ENCODE measurements at regions not wholly inside any gene's neighbourhood (a gene's known extent, or its start where the extent isn't known, plus 50 kb on each side); places are given as distances from the start of the nearest gene placed in this dataset.
"Not testable (repeated sequence)": the region's sequence is repeated elsewhere in the genome, so short reads cannot be mapped to it uniquely, and the experiment has no call there.

DNA sequence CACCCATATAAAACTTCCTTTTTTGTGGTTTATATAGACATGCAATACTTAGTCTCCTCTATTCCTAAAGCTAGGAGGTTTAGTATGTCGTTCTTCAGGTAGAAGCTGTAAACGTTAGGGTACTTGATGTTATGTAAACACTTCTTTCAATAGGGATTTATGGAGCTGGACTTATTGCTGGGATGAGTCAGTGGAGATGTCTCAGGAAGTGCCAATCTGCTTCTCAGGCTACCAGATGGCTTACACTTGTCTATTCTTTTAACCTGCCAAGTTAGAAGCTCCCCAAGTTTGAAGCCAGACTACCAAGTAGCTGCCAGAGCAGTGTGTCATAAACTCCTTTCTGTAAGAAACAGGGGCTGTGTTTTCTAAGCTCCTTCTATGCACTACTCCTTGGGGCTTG is 756.5 kb upstream of the LRRTM1 start:
- no peak for DNase-seq (ENCODE audit: low spot score)

DNA sequence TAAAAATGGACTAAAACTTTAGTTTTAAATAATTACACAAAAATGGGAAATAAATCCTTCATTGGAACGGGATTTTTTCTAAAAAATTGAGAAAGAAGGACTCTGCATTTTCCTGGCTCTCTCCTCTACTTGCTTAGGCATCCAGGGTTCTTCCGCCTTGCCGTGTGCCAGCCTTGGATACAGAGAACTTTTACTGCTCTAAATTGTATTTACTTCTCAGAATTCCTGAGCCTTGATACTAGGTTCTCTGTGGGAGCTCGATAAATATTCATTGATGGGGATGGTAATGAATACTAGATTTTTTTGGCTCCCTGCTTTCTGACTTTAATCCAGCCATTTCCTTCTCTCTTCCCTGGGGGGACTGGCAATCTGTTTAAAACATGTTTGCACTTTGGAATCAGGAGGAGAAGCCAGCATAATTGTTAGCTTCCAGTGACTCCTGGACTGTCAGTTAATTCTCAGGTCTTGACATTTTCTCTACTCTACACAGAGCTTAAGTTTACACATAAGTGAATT is 746.1 kb upstream of the LRRTM1 start:
- no peak for DNase-seq (ENCODE audit: low spot score)

DNA sequence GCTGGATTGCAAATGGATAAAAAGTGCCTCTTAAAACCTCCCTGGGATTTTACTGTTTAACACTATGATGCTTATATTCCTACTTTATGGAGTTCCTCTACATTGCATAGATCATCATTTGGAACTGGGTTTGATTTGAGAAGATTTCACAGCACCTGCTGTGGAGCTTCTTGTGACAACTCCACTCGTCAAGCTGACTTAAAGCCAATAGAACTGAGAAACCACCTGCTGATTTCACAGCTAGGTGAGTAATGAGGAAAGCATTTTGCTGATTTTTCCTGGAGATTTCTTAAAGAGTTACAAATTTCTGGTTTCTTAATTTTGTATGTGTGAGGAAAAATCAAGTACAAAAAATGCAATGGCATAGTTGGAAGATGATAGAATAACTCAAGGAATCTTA is 739.1 kb upstream of the LRRTM1 start:
- DNase-seq (ENCODE audit: low spot score), result no peak

DNA sequence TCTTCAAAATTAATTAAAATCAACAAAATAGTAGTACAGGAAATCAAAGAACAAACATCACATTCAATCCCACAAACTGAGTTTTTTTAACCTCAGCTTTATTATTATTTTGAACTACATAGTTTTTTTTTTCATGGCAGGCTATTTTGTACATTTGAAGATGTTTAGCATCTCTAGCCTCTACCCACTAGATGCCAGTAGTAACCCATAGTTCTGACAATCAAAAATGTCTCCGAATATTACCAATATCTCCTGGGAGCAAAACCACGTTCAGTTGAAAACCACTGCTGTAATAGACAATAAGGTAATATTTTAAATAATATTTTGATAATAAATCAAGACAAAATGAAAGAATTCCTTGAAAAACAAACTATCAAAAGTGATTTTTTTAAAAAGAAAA is 702.6 kb upstream of the LRRTM1 start:
- DNase-seq (ENCODE audit: low spot score), result no peak

DNA sequence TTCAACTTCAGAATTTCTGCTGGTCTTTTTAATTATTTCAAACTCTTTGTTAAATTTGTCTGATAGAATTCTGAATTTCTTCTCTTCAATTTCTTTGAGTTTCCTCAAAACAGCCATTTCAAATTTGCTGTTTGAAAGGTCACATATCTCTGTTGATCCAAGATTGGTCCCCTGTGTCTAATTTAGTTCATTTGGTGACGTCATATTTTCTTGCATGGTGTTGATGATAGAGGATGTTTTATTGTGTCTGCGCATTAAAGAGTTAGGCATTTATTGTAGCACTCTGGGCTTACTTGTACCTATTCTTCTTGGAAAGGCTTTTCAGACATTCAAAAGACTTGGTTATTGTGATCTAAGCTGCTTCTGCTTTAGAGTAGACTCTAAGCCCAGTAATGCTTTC is 698.4 kb upstream of the LRRTM1 start:
- DNase-seq (ENCODE audit: low spot score), result no peak

DNA sequence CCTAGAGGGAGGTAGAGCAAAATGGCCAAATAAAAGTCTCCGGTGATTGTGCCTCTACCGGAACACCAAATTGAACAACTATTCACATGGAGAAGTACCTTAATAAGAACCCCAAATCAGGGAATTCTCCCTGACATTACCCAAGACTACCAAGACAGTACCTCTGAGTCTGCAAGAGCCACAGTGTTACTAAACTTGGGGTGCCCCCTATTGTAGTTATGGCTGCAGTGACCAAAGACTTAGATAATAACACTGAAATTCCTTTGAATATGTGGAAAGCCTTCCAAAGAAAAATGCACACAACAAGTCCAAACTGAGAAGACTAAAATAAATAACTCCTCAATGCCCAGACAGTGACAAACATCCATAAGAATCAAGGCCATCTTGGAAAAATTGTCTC is 682.9 kb upstream of the LRRTM1 start:
- no peak for DNase-seq (ENCODE audit: low spot score)

DNA sequence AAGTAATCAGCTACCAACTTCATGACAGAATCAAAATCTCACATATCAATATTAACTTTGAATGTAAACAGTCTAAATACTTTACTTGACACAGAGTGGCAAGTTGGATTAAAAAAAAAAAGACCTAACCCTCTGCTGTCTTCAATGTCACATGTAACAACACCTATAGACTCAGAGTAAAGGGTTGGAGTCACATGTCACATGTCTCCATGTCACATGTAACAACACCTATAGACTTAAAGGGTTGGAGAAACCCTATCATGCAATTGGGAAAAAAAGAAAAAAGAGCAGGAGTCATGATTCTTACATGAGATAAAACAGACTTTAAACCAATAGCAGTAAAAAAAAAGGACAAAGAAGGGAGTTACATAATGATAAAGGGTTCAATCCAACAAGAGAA is 665.3 kb upstream of the LRRTM1 start:
- DNase-seq (ENCODE audit: low spot score), result no peak

DNA sequence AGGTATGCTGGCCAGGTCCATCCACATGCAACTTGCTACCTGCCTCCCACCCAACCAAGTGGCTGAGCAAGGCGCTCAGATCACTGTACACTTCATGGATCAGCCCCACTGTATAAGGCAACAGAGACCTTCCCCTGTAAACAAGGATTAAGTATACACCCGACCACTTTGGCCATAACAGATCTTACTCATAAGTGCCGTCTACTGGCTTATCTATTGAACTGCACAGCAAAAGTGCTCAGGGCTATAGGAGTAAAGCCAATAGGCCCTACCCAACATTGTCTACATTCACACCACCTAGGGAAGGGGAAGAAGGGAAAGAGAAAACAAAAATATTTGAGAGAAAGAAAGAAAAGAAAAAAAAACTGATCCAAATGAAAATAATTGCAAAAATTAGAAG is 663.9 kb upstream of the LRRTM1 start:
- no peak for DNase-seq (ENCODE audit: low spot score)

DNA sequence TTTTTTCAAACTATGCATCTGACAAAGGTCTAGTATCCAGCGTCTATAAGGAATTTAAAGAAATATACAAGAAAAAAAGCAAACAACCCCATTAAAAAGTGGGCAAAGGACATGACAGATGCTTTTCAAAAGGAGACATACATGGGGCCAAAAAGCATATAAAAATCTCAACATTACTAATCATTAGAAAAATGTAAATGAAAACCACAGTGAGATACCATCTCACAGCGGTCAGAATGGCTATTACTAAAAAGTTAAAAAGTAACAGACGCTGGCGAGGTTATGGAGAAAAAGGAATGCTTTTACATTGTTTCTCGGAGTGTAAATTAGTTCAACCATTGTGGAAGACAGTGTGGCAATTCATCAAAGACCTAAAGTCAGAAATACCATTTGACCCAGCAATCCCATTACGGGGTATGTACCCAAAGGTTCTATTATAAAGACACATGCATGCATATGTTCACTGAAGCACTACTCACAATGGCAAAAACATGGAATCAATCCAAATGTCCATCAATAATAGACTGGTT is 643.1 kb upstream of the LRRTM1 start:
- no peak for DNase-seq (ENCODE audit: low spot score)

DNA sequence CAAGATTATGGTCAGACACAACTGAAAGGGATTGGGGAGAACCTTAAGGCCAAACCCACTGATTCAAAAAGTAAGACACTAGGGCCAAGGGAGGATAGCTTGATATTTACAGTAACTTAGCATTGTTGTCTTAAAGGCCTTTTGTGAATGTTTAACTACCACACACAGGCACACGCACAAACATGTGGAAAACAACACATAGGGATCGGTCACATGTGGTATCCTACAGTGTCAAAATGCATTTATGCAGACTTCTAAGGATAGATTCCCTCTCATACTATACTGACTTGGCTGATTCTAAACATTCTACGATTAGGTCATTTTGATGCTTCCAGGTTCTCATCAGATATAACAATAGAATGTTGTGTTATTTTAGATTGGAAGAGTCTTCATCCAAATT is 638.9 kb upstream of the LRRTM1 start:
- DNase-seq (ENCODE audit: low spot score), result no peak

DNA sequence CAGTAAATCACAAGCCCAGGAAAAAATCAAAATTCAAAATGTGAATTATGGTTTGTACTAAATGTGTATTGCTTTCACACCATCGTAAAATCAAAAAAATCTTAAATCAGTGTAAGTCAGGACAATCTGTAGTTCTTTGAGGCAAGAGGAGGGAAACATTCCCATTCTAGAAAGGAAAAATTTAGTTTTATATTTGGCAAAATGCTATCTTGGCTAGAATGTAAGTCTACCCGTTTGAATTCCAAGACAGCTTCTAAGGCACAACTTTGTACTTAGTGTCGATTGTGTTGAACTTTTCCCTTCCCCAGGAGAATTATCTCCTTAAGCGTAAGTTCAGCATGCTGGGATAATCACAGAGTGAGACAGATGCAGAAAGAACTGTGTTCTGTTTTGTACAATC is 638.2 kb upstream of the LRRTM1 start:
- no peak for DNase-seq (ENCODE audit: low spot score)

DNA sequence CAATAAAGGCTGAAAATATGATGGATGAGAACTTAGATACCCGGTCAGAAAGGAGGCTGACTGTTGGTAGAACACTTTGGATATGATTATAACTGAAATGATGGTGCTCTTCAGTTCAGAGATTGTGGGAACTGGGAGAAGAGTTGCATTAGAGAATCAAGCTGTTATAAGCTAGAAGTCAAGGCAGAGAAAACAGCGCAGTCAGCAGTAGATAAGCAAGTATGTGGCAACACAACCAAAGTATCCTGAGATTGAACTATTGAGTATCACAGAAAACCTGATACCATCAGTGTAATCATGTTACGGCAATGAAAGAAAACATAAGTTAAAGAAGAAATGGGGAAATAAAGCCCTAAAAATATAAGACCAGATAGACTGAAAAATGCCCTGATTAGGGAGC is 633.9 kb upstream of the LRRTM1 start:
- DNase-seq (ENCODE audit: low spot score), result no peak

DNA sequence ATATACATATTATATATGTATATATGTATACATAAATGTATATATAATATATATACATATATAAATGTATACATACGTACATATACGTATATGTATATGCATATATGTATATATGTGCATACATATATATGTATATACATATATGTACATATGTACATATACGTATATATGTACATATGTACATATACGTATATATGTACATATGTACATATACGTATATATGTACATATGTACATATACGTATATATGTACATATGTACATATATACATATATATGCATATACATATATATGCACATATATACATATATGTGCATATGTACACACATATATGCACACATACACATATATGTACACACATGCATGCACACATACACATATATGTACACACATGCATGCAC is 627.3 kb upstream of the LRRTM1 start:
- not testable (repeated sequence) for DNase-seq (ENCODE audit: low spot score)

DNA sequence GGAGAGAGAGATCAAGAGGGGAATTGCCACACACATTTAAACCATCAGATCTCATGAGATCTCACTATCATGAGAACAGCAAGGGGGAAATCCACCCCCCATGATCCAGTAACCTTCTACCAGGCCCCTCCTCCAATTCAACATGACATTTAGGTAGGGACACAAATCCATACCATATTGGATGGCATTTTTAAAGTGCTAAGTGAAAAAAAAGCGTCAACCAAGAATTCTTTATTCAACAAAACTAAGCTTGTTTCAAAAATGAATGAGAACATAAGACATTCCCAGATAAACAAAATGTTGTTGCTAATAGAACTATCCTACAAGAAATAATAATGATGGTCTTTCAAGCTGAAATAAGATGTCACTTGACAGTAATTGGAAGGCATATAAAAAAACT is 626.2 kb upstream of the LRRTM1 start:
- DNase-seq (ENCODE audit: low spot score), result no peak

DNA sequence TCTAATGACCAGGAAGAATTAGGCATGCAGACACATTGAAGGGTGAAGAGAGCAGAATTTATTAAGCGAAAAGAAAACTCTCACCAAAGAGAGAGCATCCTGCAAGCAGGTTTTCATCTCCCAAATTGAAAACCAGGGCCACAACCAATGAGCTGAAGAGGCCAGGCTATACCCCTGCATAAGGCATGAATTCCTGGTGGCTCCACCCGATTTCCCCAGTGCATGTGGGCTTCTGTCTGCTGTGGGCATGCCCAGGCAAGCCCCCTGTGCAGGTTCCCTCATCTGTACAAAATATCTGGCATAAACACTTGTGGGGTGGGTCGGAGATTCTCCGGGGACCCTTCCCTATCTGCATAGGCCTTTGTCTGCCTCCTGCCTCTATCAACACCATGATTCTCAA is 621.6 kb upstream of the LRRTM1 start:
- no peak for DNase-seq (ENCODE audit: low spot score)

DNA sequence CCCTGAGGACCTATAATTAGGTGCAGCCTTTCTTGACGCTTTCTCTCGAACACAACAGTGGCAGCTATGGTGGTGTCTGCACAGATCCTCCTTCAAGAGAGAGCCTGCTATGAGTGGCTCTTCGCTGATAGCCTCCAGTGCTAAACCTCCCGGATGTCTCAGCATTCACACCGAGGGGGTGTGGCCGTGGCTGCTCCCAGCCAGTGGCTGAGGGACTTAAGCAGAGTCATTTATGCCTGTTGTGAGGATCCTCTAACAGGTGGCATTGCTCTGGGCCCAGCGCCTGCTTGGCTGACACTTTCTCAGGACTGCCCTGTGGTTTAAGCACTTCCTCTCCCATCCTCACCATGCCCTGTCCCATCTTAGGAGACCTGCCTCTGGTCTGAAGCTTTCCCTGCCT is 592.0 kb upstream of the LRRTM1 start:
- no peak for DNase-seq (ENCODE audit: low spot score)

DNA sequence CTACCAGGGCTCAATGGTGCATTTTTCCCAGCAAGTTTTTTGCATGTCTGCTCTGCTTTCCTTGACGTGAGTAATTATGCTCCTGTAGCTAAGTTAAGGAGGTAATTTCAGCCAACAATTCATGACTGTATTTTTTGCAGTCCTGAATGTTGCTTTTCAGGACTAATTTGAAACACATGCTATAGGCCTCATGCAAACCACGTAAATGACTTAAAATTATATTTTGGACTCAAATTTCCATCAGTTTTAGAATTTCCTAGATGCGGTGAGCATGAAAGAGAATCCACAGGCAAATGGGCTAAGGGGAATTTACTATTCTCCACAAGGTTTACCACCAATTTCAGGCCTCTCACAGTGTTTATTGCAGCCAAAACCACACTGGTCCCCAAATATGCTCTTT is 589.9 kb upstream of the LRRTM1 start:
- no peak for DNase-seq (ENCODE audit: low spot score)

DNA sequence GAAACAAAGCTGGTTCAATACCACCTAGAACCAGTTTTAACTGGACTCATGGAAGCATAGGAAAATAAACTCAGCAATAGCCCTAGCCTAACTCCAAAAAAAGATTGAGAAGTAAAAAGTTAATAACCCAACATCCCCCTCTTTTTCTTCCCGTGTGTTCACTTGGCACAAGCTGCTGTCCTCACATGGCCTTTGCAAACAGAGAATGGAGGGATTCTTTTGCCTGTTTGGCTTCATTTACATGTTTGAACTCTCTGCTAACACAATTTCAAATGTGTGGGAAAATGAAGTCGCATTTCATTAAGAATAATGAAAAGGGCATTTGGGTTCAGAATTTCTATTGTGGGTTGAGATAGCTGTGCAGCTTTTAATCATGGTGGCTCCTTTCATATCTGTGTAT is 589.2 kb upstream of the LRRTM1 start:
- DNase-seq (ENCODE audit: low spot score), result no peak

DNA sequence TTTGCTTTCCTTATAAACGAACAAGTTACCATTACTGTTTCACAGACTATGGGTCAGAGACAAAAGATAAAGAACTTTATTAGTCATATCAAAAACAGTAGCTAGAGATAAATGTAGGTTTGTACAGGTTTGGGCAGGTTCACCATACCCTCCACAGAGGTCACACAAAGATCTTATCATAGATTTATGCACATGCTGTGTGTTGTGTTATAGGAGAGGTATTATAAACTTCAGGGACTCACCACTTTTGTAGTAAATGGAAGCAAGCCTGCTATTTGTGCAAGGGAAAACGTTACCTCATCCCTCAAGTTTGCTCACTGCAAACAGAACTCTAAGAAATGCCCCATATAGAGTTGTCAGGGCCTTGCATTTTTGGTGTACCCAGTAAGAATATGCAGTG is 584.5 kb upstream of the LRRTM1 start:
- DNase-seq (ENCODE audit: low spot score), result no peak

DNA sequence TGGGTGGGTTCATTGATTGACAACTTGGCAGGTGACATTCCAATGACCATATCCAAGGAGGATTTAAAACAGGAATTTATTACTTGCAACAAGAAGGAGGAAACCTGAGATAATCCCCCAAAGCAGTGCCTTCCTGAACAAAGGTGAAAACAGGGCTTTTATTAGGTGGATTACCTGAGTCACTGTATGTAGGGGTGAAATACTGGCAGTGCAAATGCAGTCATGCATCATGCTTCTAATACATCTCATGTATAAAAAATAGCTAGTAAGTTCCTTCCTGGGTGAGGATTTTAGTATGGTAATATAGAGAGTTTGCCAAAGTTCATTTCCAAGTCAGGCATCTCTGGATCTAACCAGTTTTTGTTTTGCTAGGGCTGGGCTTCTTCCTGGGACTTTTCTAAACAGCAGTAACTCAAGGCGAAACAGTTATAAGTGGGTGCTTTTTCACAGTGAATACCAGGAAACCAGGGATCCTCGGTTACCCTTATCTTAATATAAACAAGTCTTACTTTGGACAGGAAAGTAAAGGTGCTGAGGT is 583.4 kb upstream of the LRRTM1 start:
- no peak for DNase-seq (ENCODE audit: low spot score)

DNA sequence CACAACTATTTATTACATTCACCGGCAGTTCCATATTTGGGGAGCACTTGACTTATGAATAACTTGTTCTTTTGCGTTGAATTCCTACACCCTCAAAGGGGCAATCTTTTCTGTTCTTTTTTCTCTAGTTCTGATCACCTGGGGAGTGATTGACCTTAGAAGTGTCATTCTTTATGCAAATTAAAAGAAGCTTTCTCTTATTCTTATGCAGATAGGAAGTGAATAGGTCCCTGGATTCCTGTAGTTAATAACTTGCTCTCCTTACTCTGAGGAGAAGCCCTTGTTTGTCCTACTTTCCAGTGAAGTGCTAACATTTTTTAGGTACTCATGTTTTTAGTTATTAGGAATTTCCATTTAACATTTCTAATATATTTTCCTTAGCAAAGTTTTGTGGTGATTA is 569.8 kb upstream of the LRRTM1 start:
- DNase-seq (ENCODE audit: low spot score), result no peak

DNA sequence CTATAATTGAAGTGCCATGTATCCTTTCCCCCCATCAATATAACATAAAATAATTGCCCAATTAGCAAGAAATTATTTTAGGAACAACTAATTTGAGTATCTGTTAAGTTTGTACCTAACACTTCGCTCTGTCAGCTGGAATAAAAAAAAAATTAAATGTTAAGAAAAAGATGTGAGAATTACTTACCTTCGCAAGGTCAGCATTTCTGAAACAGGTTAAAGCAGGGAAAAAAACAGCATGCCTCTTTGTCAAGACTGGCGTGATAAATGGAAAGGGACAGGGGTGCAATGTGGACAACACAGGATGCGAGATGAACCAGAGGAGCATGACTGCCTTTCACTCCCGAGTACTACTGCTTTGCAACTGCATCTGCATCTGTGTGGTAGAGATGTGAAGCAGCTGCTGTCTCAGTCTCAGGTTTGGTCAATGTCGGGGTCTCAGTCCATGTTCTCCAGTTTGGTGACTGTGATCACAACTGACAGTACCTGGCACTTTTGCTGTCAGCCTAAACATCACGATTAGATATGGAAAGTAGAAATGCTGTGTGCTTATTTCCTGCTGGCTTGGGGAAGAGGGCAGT is 565.4 kb upstream of the LRRTM1 start:
- no peak for DNase-seq (ENCODE audit: low spot score)

DNA sequence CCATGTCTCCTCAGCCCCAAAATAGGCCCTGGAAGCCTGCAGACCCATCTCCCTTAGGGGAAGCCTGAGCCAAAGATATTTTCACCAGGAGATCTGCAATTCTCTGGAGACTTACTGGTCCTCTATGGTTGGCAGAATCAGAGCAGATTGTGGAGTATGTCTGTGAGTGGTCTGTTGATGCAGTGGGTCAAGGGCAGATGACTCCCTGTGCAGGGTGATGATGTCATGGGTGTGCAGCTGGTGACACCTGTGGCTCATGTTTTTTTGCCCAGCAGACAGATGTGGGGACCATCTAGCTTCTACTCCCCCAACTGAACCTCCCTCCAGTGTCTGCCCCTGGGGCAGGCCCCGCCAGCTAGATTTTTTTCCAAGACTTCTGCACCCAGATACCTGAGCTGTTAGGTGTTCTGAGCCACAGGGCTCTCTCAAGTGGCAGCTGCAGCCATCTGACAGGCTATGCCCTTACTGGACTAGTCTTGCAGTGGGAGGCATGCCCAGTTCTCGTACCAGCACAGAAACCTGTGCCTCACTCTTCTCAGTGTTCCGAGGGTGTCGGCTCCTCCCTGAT is 558.7 kb upstream of the LRRTM1 start:
- DNase-seq (ENCODE audit: low spot score), result no peak

DNA sequence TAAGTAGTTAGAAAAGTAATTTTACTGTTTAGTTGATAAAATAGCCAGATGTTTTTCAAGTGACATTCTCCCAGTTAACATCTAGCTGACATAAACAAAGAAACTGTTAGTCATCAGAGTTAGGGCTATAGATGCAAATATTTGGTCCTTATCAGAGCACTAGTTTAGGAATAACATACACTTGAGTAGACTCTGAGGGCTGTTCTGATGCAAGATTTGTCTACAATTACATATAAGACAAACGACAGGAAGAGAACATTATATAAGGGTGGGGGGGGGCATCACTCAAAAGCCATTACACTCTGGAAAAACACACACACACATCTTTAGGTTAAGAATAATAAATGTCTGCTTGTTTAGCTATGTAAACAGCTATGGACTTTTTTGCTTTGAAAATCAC is 554.4 kb upstream of the LRRTM1 start:
- no peak for DNase-seq (ENCODE audit: low spot score)

All from GM03348 (cell line).